HG03520 (cell line): ENCODE measurements at regions not wholly inside any gene's neighbourhood (a gene's known extent, or its start where the extent isn't known, plus 50 kb on each side); places are given as distances from the start of the nearest gene placed in this dataset.
"Not testable (repeated sequence)": the region's sequence is repeated elsewhere in the genome, so short reads cannot be mapped to it uniquely, and the experiment has no call there.

Source experiments
- ATAC-seq: cut with Tn5 transposase; IDR thresholded peaks from one replicate; pipeline ENCODE4 v1.9.1; 2021; ENCODE audit warnings: mild to moderate bottlenecking, moderate library complexity; ENCODE audit not compliant: unreplicated experiment

- no peak for ATAC-seq
Observed at GRCh38 chrX:39030636-39031035, 229.4 kb downstream of the MID1IP1 start.

DNA sequence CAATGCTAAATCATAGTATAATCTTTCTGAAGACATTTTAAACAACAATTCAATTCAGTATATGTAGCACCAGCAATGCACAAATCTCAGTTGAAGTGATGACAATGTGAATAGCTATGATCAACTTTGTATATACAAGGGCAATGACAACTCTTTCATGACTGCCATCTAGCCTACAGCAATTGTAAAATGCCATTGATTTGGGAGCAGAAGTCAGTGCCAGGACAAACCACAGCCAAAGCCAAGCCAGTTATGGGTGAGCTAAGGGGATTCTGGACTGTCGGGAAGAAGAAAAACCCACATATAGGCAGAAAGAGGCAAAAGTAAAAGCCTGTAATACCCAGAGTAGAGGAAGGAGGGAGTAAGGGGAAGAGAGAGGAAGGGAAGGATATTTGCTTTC, 238.6 kb downstream of the MID1IP1 start:
- no peak for ATAC-seq

GRCh38 chrX:39043838-39044550, 242.7 kb downstream of the MID1IP1 start:
- ATAC-seq, result no peak

- no peak for ATAC-seq
Observed at GRCh38 chrX:39047174-39047573, 245.9 kb downstream of the MID1IP1 start.

DNA sequence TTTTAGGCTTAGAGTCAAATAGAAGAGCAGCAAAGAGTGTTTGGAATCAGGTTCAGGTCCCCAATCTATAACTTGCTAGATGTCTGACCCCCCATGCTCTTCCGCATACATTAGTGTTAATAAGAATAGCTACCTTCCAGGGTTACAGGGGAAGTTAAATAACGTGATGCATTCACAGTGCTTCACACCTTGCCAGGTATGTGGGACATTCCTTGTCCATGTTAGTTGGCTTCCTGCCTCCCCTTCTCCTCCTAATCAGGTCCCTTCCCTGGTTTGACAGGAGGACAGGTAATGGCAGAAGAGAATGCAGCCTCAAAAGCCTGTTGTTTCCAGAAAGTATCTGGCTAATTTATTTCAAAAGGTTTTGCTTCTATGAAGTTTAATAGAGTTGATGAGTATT, 248.7 kb downstream of the MID1IP1 start:
- ATAC-seq, result no peak

DNA sequence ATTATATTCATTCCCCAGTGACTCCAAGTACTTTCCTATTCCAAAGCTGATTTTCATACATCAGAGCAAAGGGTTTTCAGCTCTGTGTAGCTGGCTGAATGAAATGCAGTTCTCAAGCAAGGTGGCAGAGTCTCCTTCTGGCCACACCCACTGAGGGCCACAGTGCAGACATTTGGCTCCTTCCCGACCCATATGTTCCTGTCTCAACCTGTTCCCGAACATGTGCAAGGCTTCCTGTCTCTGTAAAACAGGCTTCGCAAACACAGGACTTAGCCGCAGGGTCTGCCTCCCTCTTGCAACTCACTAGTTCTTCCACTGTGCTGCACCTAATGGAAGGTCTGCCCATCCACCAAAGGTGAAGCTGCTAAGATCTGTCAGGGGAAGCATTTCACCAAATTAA, 249.2 kb downstream of the MID1IP1 start:
- no peak for ATAC-seq

GRCh38 chrX:39052751-39053150, 251.5 kb downstream of the MID1IP1 start:
- ATAC-seq, result no peak

DNA sequence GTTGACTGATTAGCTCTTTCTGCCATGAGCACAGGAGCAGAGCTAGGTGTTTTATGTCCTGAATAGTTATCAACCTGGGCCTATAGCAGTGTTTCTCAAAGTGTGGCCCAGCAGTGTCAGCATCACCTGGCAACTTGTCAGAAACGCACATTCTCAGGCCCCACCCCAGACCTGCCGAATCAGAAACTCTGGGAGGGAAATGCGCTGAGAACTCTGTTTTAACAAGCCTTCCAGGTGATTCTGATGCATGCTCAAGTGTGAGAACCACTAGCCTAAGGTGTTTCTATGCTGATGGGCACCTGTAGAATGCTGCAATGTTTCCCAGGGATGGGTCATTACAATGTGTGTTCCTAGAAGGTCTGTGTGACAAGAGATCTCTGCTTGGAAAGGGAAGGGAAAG, 257.5 kb downstream of the MID1IP1 start:
- ATAC-seq, result no peak

- no peak for ATAC-seq
Observed at GRCh38 chrX:39059866-39060265, 258.6 kb downstream of the MID1IP1 start.

GRCh38 chrX:39063037-39063436, 261.8 kb downstream of the MID1IP1 start:
- no peak for ATAC-seq

- ATAC-seq, result no peak
Observed at GRCh38 chrX:39063702-39064101, 262.4 kb downstream of the MID1IP1 start.

GRCh38 chrX:39065051-39065871, 264.0 kb downstream of the MID1IP1 start:
- no peak for ATAC-seq

GRCh38 chrX:39067866-39068265, 266.6 kb downstream of the MID1IP1 start:
- no peak for ATAC-seq

DNA sequence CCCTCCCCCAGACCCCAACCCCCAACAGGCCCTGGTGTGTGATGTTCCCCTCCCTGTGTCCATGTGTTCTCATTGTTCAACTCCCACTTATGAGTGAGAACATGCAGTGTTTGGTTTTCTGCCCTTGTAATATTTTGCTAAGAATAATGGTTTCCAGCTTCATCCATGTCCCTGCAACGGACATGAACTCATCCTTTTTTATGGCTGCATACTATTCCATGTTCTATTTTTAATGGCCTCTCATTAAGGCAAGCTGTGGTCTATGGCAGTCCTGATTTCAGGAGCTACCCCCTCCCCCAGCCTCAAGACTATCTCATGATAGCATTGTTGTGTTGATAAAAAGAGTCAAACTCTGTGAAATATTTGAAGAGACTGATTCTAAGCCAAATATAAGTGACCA, 267.4 kb downstream of the MID1IP1 start:
- ATAC-seq, result not testable (repeated sequence)

DNA sequence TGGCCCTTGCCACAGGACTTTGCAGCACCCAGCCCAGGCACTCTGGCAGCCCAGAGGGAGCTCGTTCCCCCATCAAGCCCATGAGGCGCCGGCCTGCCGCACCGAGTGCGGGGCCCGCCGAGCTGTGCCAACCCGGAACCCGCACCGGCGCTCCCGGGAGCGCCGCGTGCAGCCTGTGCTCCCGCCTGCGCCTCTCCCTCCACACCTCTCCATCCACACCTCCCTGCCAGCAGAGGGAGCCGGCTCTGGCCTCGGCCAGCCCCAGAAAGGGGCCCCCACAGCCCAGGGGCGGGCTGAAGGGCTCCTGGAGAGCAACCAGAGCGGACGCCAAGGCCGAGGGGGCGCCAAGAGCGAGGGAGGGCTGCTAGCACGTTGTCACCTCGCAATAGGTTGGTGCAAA, 268.8 kb downstream of the MID1IP1 start:
- ATAC-seq, result no peak

DNA sequence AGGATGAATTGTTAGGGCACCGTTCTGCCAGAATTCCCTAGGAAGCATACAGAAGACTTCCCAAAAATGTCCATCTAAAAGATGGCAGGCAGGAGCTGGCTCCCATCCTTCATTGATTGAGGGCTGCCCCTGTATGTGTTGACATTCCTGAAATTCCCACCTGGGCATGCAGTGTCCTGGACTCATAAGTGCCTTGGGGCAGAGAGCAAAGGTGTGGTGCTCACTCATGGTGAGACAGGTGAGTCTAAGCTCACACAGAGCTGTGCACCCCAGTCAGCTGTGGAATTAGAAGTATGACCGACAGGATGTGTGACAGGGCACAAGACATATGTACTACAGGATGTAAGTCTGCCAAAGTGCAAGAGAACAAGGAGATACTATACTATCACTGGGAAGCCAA, 271.9 kb downstream of the MID1IP1 start:
- no peak for ATAC-seq

DNA sequence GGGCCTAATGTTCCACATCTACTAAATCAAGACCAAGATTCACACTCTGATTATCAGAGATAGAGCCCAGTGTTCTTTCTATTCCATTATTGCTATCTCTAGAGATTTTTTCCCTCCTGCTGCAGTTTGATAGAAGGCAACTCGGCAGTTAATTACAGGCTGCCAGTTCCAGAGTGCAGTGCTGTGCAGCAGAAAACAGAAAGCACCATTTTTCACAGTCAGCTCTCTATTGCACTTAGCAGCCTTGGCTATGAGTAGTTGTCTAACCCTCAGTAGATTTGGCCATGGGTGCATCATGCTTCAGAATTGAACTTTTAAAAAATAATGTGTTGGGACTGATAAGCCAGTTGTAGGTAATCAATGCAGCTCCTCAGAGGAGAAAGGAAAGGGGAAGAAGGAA, 295.3 kb downstream of the MID1IP1 start:
- ATAC-seq, result no peak

DNA sequence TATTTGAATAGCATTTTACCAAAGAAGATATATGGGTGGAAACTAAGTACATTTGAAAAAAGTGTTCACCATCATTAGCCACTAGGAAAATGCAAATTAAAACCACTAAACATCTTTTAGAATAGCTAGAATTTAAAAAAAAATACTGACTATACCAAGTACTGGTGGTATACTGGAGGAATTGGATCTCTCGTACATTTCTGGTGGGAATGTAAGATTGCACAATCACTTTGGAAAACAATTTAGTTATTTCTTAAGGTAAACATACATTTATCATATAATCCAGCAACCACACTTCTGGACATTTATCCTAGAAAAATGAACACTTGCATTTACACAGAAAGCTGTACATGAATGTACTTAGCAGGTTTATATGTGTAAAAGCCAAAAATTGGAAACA, 303.5 kb downstream of the MID1IP1 start:
- no peak for ATAC-seq

- ATAC-seq, result no peak
Observed at GRCh38 chrX:39112143-39112542, 310.9 kb downstream of the MID1IP1 start.

- no peak for ATAC-seq
Observed at GRCh38 chrX:39115166-39115565, 313.9 kb downstream of the MID1IP1 start.

DNA sequence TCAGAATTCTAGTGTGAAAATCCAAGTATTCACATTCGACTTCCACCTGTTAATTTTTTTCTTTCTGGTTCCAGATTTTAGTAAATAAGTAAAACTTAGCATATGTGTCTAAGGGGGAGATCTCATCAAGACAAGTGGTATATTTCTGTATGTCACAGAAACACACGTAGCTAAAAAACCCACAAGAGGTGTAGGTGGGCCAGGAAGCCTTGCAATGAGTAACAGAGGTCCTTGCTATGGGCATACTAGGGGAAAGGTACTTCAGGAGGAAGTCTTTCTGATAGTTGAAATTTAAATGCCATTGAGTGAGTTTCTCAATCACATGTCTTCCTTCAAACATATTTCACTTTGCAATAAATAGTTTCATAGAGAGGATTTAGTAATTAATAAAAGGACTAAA, 315.8 kb downstream of the MID1IP1 start:
- ATAC-seq, result no peak

GRCh38 chrX:39121903-39122302, 320.6 kb downstream of the MID1IP1 start:
- ATAC-seq, result no peak
